ENCODE measurements at regions not wholly inside any gene's neighbourhood (a gene's known extent, or its start where the extent isn't known, plus 50 kb on each side); places are given as distances from the start of the nearest gene placed in this dataset.

DNA sequence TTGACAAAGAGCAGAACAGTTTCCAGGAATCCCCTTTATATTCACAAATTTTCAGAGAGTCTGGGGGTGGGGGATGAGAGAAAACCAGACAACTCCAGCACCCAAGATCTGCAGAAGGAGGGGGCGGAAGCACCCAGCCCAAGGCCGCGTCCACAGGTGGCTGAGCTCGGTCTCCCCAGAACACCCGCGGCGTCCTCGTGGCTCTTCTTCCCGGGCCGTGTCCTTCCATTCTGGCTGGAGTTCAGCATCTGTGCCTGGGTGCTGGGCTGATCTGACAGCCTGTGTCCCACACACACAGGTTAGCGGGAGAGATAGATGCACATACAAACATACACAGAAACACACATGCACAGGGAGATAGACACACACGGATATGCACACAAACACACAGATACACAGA is 455.8 kb upstream of the SALL3 start:
- DNase-seq: no peak

- DNase-seq: no peak
Observed at GRCh38 chr18:78525366-78526111, 454.1 kb upstream of the SALL3 start.

DNA sequence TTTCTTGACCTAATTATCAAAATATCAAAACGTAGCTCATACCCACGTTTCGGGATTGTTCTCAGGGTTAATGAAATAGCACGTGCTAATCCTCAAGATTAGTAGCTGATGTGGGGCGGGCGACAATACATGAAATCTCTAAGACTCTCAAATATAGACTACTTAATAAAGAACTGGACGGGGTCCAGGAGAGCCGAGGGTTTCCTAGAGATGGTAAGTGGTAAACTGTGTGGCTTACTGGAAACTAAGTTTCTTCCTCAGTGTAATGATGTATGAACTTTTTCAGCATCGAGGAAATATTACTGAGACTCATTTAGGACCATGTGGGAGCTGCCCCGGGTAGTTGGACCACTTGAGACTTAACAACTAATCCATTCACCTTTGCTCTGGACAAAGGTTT is 453.3 kb upstream of the SALL3 start:
- no peak for DNase-seq

- no peak for DNase-seq
Observed at GRCh38 chr18:78526923-78527711, 452.5 kb upstream of the SALL3 start.

DNA sequence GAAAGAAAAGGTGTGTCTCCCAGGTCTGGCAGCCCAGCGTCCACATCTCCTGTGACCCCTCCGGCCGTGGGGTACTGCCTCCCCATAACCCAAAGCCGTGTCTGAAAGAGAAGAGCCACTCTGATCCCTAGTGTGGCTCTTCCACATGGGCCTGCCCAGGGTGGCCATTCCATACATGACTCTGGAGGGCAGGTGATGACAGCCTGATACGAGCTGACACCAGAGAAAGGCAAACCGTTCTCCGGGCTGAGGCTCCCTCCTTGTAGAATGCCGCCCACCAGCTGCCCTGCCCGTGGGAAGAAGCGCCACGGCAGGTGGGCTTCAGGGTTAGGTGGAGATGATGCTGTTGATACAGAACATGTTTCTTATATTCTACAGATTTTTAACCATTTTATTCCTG is 451.6 kb upstream of the SALL3 start:
- no peak for DNase-seq

GRCh38 chr18:78528411-78529258 is 451.0 kb upstream of the SALL3 start:
- DNase-seq: no peak

DNA sequence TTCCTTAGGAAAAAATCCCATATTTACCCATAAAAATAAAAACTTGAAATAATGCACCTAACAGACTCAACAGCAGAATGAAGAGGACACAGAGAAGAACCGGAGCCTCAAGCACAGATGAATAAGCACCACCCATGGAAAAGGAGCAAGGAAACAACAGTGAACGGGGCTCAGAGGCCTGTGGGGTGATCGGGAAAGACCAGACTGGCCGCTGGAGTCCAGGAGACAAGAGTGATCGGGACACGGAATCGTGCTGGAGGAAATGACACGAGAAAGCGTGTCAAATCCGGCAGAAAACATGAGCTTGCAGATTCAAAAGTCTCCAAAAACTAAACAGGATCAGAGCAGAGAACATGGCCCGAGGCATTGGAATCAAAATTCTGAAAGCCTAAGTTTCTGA is 448.0 kb upstream of the SALL3 start:
- DNase-seq: no peak

GRCh38 chr18:78538669-78539440 is 440.8 kb upstream of the SALL3 start:
- DNase-seq: no peak

DNA sequence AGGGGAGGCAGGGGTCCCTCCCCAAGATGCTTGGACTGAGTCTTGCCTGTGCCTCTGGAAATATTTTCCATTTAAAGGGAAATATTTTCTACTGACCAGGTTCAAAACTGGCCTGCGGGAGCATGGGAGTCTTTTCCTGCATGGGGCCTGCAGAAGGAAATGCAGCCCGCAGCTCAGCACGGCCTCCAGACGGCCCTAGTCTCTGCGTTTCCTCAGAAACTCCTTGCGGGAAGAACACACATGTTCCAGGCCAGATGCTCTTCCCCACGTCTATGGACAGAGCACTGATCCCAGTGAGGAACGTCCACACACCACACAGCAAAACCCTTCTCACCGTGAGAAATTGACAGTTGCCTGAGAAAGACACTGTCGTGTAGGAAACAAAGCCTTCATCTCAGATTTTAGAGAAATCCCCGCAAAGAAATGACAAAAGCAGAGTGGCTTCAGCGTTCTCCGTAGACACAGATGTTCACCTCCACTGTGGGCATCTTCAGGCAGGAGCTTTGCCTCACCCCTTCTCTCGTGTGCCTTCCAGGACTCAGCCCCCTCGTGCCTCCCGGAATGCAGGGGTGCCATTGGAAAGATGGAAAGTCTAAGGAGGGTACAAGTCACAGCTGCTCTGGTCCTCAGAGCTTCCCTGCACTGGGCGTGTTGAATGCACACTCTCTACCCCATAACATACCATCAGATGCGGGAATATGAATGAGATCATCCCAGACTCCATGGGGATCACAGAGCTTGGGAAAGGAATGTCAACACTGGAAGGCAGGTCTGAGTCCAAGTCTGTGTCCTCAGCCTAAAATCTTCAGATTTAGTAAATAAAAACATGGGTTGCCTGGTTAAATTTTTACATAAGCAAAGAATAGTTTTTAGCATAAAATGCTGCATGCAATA is 438.7 kb upstream of the SALL3 start:
- DNase-seq: no peak

DNA sequence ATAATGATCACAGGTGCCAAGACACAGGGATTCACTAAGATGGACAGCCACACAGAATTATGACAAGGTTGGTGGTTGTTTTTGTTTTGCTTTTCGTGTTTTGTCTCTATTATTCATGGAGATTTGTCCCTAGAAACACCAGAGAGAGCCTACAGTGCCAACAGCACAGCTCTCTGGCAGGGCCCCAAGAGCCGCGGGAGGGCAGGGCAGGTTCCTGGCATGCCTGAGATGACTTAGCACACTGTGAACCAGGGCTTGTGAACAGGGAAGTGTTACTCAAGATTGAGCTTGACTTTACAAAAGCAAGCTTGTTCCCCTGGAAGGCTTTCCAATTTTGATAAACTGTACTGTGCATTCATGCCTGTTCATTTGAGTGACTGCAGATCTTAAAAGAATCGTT is 437.4 kb upstream of the SALL3 start:
- DNase-seq: no peak

DNA sequence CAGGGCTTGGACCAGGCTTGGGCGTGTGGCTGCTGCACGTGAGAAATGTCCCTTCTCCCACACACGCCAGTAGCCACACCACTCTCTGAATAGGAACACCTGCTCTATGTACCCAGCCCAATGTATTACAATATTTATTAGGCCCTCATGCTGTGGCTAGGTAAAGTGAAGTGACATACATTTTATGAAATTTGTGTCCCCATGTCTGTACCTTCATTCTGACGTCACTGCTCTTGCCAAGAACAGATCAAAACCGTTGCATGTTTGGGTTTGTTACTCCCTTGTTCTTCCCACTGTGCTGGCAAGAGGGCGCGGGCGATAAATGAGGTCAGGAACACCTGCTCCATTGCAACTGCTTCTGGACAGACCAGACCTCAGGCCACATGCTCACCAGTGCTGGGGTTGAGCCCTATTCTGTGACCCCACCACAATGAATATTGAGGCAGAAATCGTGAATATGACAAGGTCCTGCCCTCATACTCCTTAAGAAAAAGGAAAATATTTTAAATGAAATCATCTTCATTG is 436.4 kb upstream of the SALL3 start:
- DNase-seq: no peak

GRCh38 chr18:78546281-78546680 is 433.3 kb upstream of the SALL3 start:
- DNase-seq: no peak

- no peak for DNase-seq
Observed at GRCh38 chr18:78547817-78548216, 431.8 kb upstream of the SALL3 start.

GRCh38 chr18:78548261-78549058 is 431.2 kb upstream of the SALL3 start:
- DNase-seq: no peak

- no peak for DNase-seq
Observed at GRCh38 chr18:78549971-78550370, 429.6 kb upstream of the SALL3 start.

DNA sequence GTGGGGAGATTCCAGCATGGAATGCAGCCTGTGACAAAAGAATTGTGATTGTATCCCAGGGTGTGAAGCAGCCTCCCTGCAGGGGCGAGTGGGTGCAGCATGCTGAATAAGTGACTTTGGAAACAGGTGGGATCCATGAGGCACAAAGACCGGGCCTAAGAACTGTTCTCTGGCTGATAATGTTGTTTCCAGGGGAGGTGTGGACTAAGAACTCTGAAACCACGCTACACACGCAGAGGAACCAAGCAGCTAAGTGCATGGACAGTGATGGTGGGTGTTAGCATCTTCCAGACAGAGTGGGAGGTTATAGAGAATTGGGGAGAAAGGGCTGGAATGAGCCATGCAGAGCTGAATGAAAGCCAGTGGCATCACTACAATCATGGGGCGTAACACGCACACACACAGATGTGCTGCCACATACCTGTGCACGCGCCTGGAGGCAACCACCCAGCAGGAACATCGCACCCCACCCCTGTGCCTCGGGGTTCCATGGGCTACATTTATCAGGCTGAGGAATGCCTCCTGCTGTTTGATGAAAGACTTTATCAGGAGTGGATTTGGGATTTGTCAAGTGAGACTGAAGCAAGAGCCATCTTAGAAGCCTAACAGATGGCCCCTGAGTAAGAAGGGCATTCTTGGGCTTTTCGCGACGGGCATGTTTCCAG is 424.5 kb upstream of the SALL3 start:
- no peak for DNase-seq

- DNase-seq: no peak
Observed at GRCh38 chr18:78557371-78557770, 422.2 kb upstream of the SALL3 start.

GRCh38 chr18:78558101-78558810 is 421.4 kb upstream of the SALL3 start:
- no peak for DNase-seq

- no peak for DNase-seq
Observed at GRCh38 chr18:78558948-78559347, 420.7 kb upstream of the SALL3 start.

All from NCI-H2171 treated with DMSO at 0.1 percent for 48 hours (cell line).